Aorta (tissue), 5 donors: ENCODE measurements at regions not wholly inside any gene's neighbourhood (a gene's known extent, or its start where the extent isn't known, plus 50 kb on each side); places are given as distances from the start of the nearest gene placed in this dataset.
"Not testable (repeated sequence)": the region's sequence is repeated elsewhere in the genome, so short reads cannot be mapped to it uniquely, and the experiment has no call there.

ENCODE experiments used
- ATAC-seq: fragments of 200-7000 bp; cut with Tn5 transposase; one replicate; pipeline ENCODE4 v1.9.1; 2022; ENCODE audit warnings: moderate library complexity; ENCODE audit not compliant: low FRiP score
- DNase-seq, 2 donors: peaks; one replicate each; pipeline ENCODE4 v3.0.0-alpha.2; 2020
- H3K27ac ChIP-seq, 2 donors: one replicate each; pipeline ENCODE4 v1.5.1; 2013; ENCODE audit warnings: low read length in 2 of 2, mild to moderate bottlenecking in 2 of 2, moderate library complexity in 2 of 2, control low read depth in 1 of 2, inconsistent platforms in 1 of 2, low read depth in 1 of 2
- H3K27me3 ChIP-seq, 2 donors: one replicate each; pipeline ENCODE4 v1.6.1; 2013; ENCODE audit warnings: control low read depth in 1 of 2, low read length in 1 of 2, mild to moderate bottlenecking in 1 of 2, moderate library complexity in 1 of 2; ENCODE audit not compliant: insufficient read depth in 2 of 2, control insufficient read depth in 1 of 2
- H3K36me3 ChIP-seq, 2 donors: one replicate each; pipeline ENCODE4 v1.6.1; 2013; ENCODE audit warnings: control low read depth in 1 of 2, low read length in 1 of 2, mild to moderate bottlenecking in 1 of 2; ENCODE audit not compliant: insufficient read depth in 2 of 2, control insufficient read depth in 1 of 2
- H3K4me1 ChIP-seq, 2 donors: one replicate each; pipeline ENCODE4 v1.6.1; 2013; ENCODE audit warnings: low read length in 2 of 2, control low read depth in 1 of 2, mild to moderate bottlenecking in 1 of 2, moderate library complexity in 1 of 2; ENCODE audit not compliant: insufficient read depth in 2 of 2, control insufficient read depth in 1 of 2
- H3K4me3 ChIP-seq, 2 donors: one replicate each; pipeline ENCODE4 v1.5.1; 2013; ENCODE audit warnings: low read length in 2 of 2, control low read depth in 1 of 2, mild to moderate bottlenecking in 1 of 2
- H3K9me3 ChIP-seq: one replicate; pipeline ENCODE4 v1.6.1; 2013; ENCODE audit warnings: mild to moderate bottlenecking, low read length; ENCODE audit not compliant: control insufficient read depth
- WGBS, 2 donors: extraction: QIAGEN DNeasy Blood & Tissue Kit; methylation state at CpG; one replicate each; pipeline ENCODE4 v1.1.7; 2013; 5-methylcytosine and 5-hydroxymethylcytosine counted together
- intact Hi-C, 2 donors: fragments of 100-400 bp; cut with DNase I; formaldehyde crosslinking; loops; one replicate each; pipeline versions ENCODE4 v1.14.2 to v1.15.0; 2022
- donor health status: healthy with polysubstance abuse.
- donor health status: Bipolar disorder and iron deficiency.
- donor health status: DM: no; HTN: no; CAD: no.
- donor health status: DM: no; HTN: no; CAD: no.
- donor health status: DM: yes; HTN: yes; CAD: no.

DNA sequence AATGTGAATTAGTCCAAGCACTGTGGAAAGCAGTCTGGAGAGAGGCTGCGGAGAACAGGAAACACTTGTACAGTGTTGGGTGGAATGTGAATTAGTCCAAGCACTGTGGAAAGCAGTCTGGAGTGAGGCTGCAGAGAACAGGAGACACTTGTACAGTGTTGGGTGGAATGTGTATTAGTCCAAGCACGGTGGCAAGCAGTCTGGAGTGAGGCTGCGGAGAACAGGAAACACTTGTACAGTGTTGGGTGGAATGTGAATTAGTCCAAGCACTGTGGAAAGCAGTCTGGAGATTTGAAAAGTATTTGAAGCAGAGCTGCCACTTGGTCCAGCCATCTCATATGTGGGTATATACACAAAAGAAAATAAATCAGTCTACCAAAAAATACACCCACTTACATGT, 111.5 kb downstream of the OR4M2 start:
- H3K4me3 ChIP-seq, H3K36me3 ChIP-seq, H3K4me1 ChIP-seq, DNase-seq, H3K27ac ChIP-seq, intact Hi-C loops, H3K9me3 ChIP-seq, H3K27me3 ChIP-seq, ATAC-seq: not testable (repeated sequence)
- 71% methylated on average over 1 of the region's 3 CpGs; no CpG with 5 or more reads in 1 of the 2 donors for WGBS, 2 donors

DNA sequence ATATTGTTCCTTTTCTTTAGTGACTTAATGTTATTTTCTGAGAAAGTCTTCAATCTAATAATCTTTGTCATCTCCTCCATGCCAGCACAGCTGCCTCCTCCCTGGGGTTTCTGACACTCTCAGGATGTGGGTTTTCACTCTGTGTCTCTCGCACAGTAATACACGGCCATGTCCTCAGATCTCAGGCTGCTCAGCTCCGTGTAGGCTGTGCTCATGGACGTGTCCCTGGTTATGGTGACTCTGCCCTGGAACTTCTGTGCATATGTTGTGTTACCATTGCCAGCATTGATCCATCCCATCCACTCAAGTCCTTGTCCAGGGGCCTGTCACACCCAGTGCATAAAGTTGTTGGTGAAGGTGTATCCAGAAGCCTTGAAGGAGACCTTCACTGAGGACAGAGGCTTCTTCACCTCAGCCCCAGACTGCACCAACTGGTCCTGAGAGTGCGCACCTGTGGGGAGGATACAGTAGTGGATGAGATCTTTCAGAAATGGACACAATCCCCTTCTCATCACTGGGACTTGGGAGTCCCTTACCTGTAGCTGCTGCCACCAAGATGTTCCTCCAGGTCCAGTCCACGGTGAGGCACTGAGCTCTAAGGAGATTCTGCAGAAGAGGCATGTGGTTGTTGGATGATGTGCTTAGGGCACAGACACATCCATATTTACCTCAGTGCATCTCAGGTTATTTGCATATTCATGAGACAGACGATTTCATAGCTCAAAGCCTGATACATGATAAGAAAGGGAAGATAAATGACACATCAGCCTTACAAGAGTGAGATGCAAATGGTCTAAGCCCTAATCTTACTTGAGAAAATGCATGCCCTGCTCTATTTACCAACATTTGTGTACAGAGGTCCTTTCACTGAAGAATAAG, 114.7 kb downstream of the OR4M2 start:
- H3K4me3 ChIP-seq, ATAC-seq, H3K27ac ChIP-seq, H3K36me3 ChIP-seq, H3K9me3 ChIP-seq, intact Hi-C loops, H3K27me3 ChIP-seq, H3K4me1 ChIP-seq, DNase-seq: not testable (repeated sequence)
- WGBS, 2 donors = 30% methylated on average over 2 of the region's 7 CpGs; no CpG with 5 or more reads in 1 of the 2 donors

DNA sequence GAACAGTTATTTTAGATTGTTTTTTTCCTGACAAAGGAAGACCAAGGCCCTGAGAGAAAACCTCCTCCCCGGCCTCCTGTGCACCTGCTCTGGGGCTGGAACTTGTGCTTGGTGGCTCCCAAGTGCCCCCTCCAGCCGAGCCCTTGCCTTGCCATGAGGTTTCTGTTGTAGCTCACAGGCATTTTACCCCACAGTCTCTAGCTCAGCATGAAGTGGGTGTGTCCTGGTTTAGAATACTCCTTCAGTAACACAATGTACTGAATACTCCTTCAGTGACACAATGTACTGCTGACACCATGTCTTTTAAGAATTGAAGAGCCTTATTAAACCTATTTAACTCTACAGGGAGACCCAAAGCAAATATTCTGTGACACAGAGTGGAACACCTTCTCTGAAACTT, 116.1 kb downstream of the OR4M2 start:
- H3K4me1 ChIP-seq, H3K27me3 ChIP-seq, H3K36me3 ChIP-seq, H3K27ac ChIP-seq, H3K9me3 ChIP-seq, ATAC-seq, DNase-seq, H3K4me3 ChIP-seq, intact Hi-C loops: not testable (repeated sequence)
- no CpG with 5 or more reads among the region's 2 CpGs for WGBS, 2 donors

DNA sequence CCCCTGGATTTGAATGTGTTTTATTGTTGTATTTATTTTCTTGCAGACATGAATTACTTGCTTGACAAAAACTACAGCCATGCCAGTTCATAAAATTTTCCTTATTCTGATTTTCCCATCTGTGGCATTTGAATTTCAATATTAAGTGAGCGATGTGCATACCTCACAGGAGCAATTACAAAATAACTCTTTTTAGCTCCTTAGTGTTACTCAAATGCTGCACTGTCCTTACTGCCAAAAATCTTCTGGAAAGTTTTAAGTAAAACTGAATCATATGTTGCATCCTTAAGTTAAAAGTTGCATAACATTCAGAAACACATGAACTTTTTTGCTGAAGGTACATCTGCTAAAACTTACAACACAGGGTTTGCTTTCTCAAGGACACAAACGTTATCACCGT, 120.1 kb downstream of the OR4M2 start:
- intact Hi-C loops, H3K27ac ChIP-seq, H3K27me3 ChIP-seq, H3K9me3 ChIP-seq, ATAC-seq, DNase-seq, H3K4me1 ChIP-seq, H3K36me3 ChIP-seq, H3K4me3 ChIP-seq: not testable (repeated sequence)
- WGBS, 2 donors = 76% methylated on average over 2 of the region's 3 CpGs; no CpG with 5 or more reads in 1 of the 2 donors

DNA sequence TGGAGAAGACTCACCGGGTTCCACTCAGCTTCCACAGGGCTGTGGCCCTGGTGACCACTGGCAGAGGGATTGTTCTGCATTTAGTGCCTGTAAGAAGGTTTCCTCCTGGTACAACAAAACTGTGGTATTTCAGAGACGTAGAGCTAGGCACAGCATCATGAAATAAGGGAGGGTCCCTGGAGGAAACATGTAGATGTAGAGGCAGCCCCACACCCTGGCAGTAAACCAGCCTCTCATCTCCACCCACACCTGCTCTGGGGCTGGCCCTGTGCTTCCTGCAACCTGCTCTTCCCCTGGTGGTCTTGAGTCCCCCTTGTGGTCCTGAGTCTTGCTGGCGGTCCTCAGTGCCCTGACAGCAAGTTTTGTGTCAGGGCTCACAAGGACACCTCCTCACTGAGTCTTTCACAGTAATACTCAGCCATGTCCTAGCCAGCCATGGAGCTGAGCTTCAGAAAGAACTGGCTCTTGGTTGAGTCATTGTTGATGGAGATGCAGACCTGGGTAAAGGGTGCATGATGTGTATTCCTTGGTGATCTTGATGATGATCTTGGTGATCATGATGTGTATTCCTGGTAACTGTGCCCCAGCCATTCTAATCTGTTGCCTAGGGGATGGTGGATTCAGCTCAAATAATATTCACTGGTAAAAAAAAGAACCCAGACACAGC, 121.8 kb downstream of the OR4M2 start:
- H3K4me3 ChIP-seq, H3K27ac ChIP-seq, intact Hi-C loops, H3K9me3 ChIP-seq, H3K27me3 ChIP-seq, H3K4me1 ChIP-seq, DNase-seq, H3K36me3 ChIP-seq, ATAC-seq: not testable (repeated sequence)
- WGBS, 2 donors = no CpG with 5 or more reads among the region's 3 CpGs

DNA sequence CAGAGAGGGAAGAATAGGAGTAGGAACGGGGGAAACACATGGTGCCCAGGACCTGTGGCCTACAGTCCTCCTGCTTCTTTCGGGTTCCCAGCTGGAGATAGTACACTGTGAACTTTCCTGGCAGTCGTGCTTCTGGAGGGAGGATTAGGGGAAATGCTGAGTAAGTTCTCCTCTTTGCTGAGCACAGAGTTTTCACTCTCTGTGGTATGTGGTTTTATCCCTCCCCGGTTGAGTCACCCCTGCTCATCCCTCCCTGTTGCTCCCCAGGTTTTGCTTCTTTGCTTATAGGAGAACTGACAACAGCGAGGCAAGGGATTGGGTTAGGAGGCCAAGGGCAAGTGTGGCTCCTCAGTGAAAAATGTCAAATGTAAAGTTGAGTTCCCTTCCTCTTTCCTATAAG, 122.9 kb downstream of the OR4M2 start:
- ATAC-seq, DNase-seq, H3K36me3 ChIP-seq, H3K4me1 ChIP-seq, H3K4me3 ChIP-seq, H3K9me3 ChIP-seq, H3K27ac ChIP-seq, H3K27me3 ChIP-seq, intact Hi-C loops: not testable (repeated sequence)
- no CpG with 5 or more reads among the region's 5 CpGs for WGBS, 2 donors

DNA sequence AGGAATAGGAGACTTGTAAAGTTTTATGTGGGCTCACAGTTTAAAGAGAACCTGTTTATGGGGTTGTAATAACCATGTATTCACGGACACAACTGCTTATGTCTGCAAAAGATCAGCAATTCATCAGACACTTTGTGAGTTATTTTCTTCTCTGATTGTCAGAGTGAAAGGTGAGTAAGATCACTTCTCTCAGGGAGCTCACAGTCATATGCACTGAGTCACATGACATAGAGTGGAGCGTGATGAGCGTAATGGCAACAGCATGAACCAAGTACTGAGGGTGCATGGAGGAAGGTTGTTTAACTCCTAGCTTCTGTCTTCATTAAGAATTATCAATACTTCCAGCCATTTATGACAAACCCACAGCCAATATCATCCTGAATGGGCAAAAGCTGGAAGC, 128.8 kb downstream of the OR4M2 start:
- H3K4me1 ChIP-seq, H3K4me3 ChIP-seq, ATAC-seq, DNase-seq, H3K27me3 ChIP-seq, H3K36me3 ChIP-seq, intact Hi-C loops, H3K9me3 ChIP-seq, H3K27ac ChIP-seq: not testable (repeated sequence)
- WGBS, 2 donors = no CpG with 5 or more reads among the region's 3 CpGs

DNA sequence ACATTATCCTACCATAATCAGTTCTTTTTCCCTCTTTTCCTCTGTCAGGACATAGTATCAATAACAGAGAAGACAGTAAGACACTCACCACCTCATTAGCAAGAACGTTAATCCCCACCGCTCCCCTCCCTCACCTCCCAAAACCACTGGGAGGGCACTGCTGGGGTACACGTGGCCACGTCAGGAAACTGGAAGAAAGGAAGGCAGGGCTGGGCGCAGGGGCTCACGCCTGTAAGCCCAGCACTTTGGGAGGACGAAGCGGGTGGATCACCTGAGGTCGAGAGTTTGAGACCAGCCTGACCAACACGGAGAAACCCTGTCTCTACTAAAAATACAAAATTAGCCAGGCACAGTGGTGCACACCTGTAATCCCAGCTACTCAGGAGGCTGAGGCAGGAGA, 142.3 kb downstream of the OR4M2 start:
- H3K27me3 ChIP-seq, H3K9me3 ChIP-seq, intact Hi-C loops, ATAC-seq, H3K36me3 ChIP-seq, H3K4me1 ChIP-seq, H3K4me3 ChIP-seq, H3K27ac ChIP-seq: not testable (repeated sequence)
- 76 to 81% methylated on average over 10 of the region's 10 CpGs for WGBS, 2 donors
- DNase-seq = peak in 1 of 2 donors; percentile 74

DNA sequence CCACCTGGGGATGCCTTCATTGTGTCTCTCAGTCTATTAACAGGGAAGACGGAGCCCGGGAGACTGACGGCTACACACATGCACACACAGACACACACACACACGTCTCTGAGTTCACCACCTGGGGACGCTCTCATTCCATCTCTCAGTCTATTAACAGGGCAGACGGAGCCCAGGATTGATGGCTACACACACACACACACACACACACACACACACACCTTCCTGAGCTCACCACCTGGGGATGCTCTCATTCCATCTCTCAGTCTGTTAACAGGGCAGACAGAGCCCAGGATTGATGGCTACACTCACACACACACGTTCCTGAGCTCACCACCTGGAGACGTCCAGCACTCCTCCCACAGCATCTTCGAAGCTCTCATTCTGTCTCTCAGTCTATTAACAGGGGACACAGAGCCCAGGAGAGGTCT, 143.9 kb downstream of the OR4M2 start:
- H3K9me3 ChIP-seq = no peaks in the 10 kb centered on the region
- ATAC-seq = no peak
- no peaks in the 10 kb centered on the region for H3K36me3 ChIP-seq
- DNase-seq = peak in 1 of 2 donors; percentile 65
- WGBS, 2 donors = 78 to 85% methylated on average over 9 of the region's 9 CpGs
- H3K4me1 ChIP-seq = no peaks in the 10 kb centered on the region
- H3K4me3 ChIP-seq = no peak overlapping the region
- intact Hi-C loops = no loop called here
- H3K27ac ChIP-seq = no peak overlapping the region
- no peaks in the 10 kb centered on the region for H3K27me3 ChIP-seq
